H1 (cell line): ENCODE measurements at regions not wholly inside any gene's neighbourhood (a gene's known extent, or its start where the extent isn't known, plus 50 kb on each side); places are given as distances from the start of the nearest gene placed in this dataset.

Source experiments
- CTCF ChIA-PET: fragments of 300-600 bp; sonication (Branson Sonifier 250); formaldehyde crosslinking; loops from one replicate; lab custom pipeline; 2021; ENCODE audit not compliant: partially characterized antibody; lab: Charles Lee
- POLR2A ChIA-PET: fragments of 300-600 bp; sonication (Branson Sonifier 250); formaldehyde crosslinking; loops from one replicate; lab custom pipeline; 2021; ENCODE audit warnings: inconsistent platforms; ENCODE audit not compliant: partially characterized antibody; lab: Charles Lee
- DNase-seq, 2 experiments: peaks; one replicate each; pipeline versions ENCODE4 v3.0.0 to v3.0.0-alpha.2; 2010 to 2022; ENCODE audit warnings: low spot score in 2 of 2, low read depth in 1 of 2, mixed read lengths in 1 of 2
- FAIRE-seq: peaks from 2 replicates; lab custom pipeline; 2011; peaks lifted over from hg19 to GRCh38; lab: Jason Lieb, UNC
- H2AFZ ChIP-seq: 2 replicates; pipeline ENCODE4 v1.8.1; 2012; ENCODE audit warnings: low read length, inconsistent platforms
- H2AK5ac ChIP-seq: 2 replicates; pipeline ENCODE4 v1.6.1; 2013; ENCODE audit warnings: low read depth, low read length
- H2BK120ac ChIP-seq: replicated peaks from 2 replicates; pipeline ENCODE3; 2013; ENCODE audit warnings: low read depth, low read length, inconsistent platforms
- H2BK12ac ChIP-seq: 2 replicates; pipeline ENCODE4 v1.6.1; 2013; ENCODE audit warnings: low read depth, low read length
- H2BK15ac ChIP-seq: 2 replicates; pipeline ENCODE4 v1.6.1; 2013; ENCODE audit warnings: low read length
- H2BK20ac ChIP-seq: 2 replicates; pipeline ENCODE4 v1.6.1; 2013; ENCODE audit warnings: low read length
- H2BK5ac ChIP-seq: 2 replicates; pipeline ENCODE4 v1.6.1; 2013; ENCODE audit warnings: low read depth, low read length
- H3K14ac ChIP-seq: 2 replicates; pipeline ENCODE4 v1.6.1; 2013; ENCODE audit warnings: inconsistent platforms; ENCODE audit not compliant: insufficient read length
- H3K18ac ChIP-seq: 2 replicates; pipeline ENCODE4 v1.6.1; 2013; ENCODE audit warnings: low read length; ENCODE audit errors: extremely low read depth
- H3K23ac ChIP-seq: 2 replicates; pipeline ENCODE4 v1.6.1; 2013; ENCODE audit warnings: inconsistent platforms; ENCODE audit not compliant: insufficient read length
- H3K23me2 ChIP-seq: 2 replicates; pipeline ENCODE4 v1.6.1; 2013; ENCODE audit warnings: low read depth, low read length
- H3K27ac ChIP-seq: 2 replicates; pipeline ENCODE4 v1.6.1; 2011; ENCODE audit warnings: low read depth, low read length, inconsistent platforms
- H3K27me3 ChIP-seq, 4 experiments: replicated peaks in 1 of 4; 1 replicate in 1 of 4; 2 replicates in 3 of 4; pipeline versions ENCODE4 v1.6.1 to v1.8.1; 2011 to 2013; ENCODE audit warnings: low read length in 3 of 4, mild to moderate bottlenecking in 3 of 4, inconsistent platforms in 2 of 4, mixed read lengths in 2 of 4, moderate library complexity in 1 of 4; ENCODE audit not compliant: control insufficient read depth in 3 of 4, insufficient read depth in 3 of 4; ENCODE audit errors: extremely low read depth in 1 of 4
- H3K36me3 ChIP-seq, 4 experiments: 2 replicates each; pipeline versions ENCODE4 v1.6.1 to v1.8.1; 2011 to 2013; ENCODE audit warnings: mild to moderate bottlenecking in 4 of 4, low read length in 3 of 4, moderate library complexity in 2 of 4, control low read depth in 1 of 4, inconsistent platforms in 1 of 4; ENCODE audit not compliant: insufficient read depth in 4 of 4, control insufficient read depth in 2 of 4
- H3K4ac ChIP-seq: replicated peaks from 2 replicates; pipeline ENCODE3; 2013; ENCODE audit warnings: low read length, low read depth, mixed read lengths, inconsistent platforms; ENCODE audit not compliant: insufficient read length
- H3K4me1 ChIP-seq, 4 experiments: replicated peaks in 1 of 4; 1 replicate in 1 of 4; 2 replicates in 3 of 4; pipeline versions ENCODE4 v1.6.1 to v1.8.1; 2011 to 2013; ENCODE audit warnings: low read length in 3 of 4, inconsistent platforms in 2 of 4, mixed read lengths in 1 of 4; ENCODE audit not compliant: insufficient read depth in 4 of 4, control insufficient read depth in 3 of 4
- H3K4me2 ChIP-seq, 2 experiments: 2 replicates each; pipeline versions ENCODE4 v1.6.1 to v1.8.1; 2011 to 2013; ENCODE audit warnings: low read depth in 2 of 2, low read length in 2 of 2, control low read depth in 1 of 2, inconsistent platforms in 1 of 2, mild to moderate bottlenecking in 1 of 2; ENCODE audit not compliant: insufficient read depth in 1 of 2
- H3K4me3 ChIP-seq, 4 experiments: fragments of 200-600, 300-600 bp in 1 of 4; sonication (generic), shearing (Covaris generic), sonication (Bioruptor Twin) in 1 of 4; 2 replicates each; pipeline versions ENCODE4 v1.5.1 to v1.8.1; 2011 to 2016; ENCODE audit warnings: low read length in 4 of 4, low read depth in 3 of 4, control low read depth in 2 of 4, inconsistent platforms in 2 of 4, mild to moderate bottlenecking in 2 of 4, mixed read lengths in 1 of 4, moderate library complexity in 1 of 4; ENCODE audit not compliant: insufficient read depth in 2 of 4; ENCODE audit errors: extremely low read depth in 1 of 4
- H3K56ac ChIP-seq: replicated peaks from 2 replicates; pipeline ENCODE3; 2013; ENCODE audit warnings: low read depth, mild to moderate bottlenecking, mixed read lengths, low read length, inconsistent platforms; ENCODE audit not compliant: insufficient read length
- H3K79me1 ChIP-seq: 2 replicates; pipeline ENCODE4 v1.6.1; 2013; ENCODE audit warnings: low read depth, low read length, control low read depth
- H3K79me2 ChIP-seq, 2 experiments: 2 replicates each; pipeline versions ENCODE4 v1.6.1 to v1.8.1; 2012 to 2013; ENCODE audit warnings: low read length in 2 of 2, mild to moderate bottlenecking in 2 of 2, inconsistent platforms in 1 of 2; ENCODE audit not compliant: insufficient read depth in 2 of 2, control insufficient read depth in 1 of 2
- H3K9ac ChIP-seq, 4 experiments: replicated peaks in 1 of 4; 1 replicate in 1 of 4; 2 replicates in 3 of 4; pipeline versions ENCODE4 v1.6.1 to v1.8.1; 2011 to 2013; ENCODE audit warnings: low read depth in 3 of 4, low read length in 3 of 4, control low read depth in 2 of 4, mild to moderate bottlenecking in 2 of 4, moderate library complexity in 2 of 4, inconsistent platforms in 1 of 4; ENCODE audit errors: extremely low read depth in 1 of 4
- H3K9me3 ChIP-seq, 2 experiments: 2 replicates each; pipeline versions ENCODE4 v1.6.1 to v1.8.1; 2012 to 2013; ENCODE audit warnings: mild to moderate bottlenecking in 2 of 2, moderate library complexity in 2 of 2, control low read depth in 1 of 2, inconsistent platforms in 1 of 2, low read depth in 1 of 2, low read length in 1 of 2, mixed read lengths in 1 of 2; ENCODE audit not compliant: insufficient read depth in 2 of 2
- H4K20me1 ChIP-seq, 2 experiments: replicated peaks in 1 of 2; 2 replicates each; pipeline versions ENCODE3 to v1.8.1; 2011 to 2013; ENCODE audit warnings: inconsistent platforms in 2 of 2, low read length in 2 of 2, mild to moderate bottlenecking in 1 of 2; ENCODE audit not compliant: insufficient read depth in 2 of 2, control insufficient read depth in 1 of 2
- H4K5ac ChIP-seq: 2 replicates; pipeline ENCODE4 v1.6.1; 2013; ENCODE audit warnings: low read length, low read depth, mixed read lengths, inconsistent platforms; ENCODE audit not compliant: insufficient read length
- H4K8ac ChIP-seq: 2 replicates; pipeline ENCODE4 v1.8.0; 2013; ENCODE audit warnings: mild to moderate bottlenecking, moderate library complexity, low read length, inconsistent platforms; ENCODE audit not compliant: insufficient read depth; ENCODE audit errors: extremely low read depth
- H4K91ac ChIP-seq: replicated peaks from 2 replicates; pipeline ENCODE3; 2013; ENCODE audit warnings: low read length, mixed read lengths, inconsistent platforms; ENCODE audit not compliant: insufficient read length
- SUZ12 ChIP-seq: fragments of 200-600 bp; sonication (generic); IDR thresholded peaks from 2 replicates; pipeline ENCODE4 v1.6.1; 2012; ENCODE audit warnings: mild to moderate bottlenecking, inconsistent platforms, low read length, moderate library complexity, mixed read lengths
- TBP ChIP-seq: IDR thresholded peaks from 2 replicates; pipeline ENCODE4 v1.6.1; 2011; ENCODE audit warnings: low read depth, low read length, improper control_type of control experiment
- WGBS, 2 experiments: shearing (Covaris generic) in 1 of 2; methylation state at CpG; one replicate each; pipeline versions ENCODE4 v1.1.6 to v1.1.7; 2013 to 2015; ENCODE audit warnings: low lambda C conversion rate in 2 of 2, mixed read lengths in 2 of 2, inconsistent platforms in 1 of 2, low coverage in 1 of 2, missing lambda C conversion rate in 1 of 2; ENCODE audit not compliant: insufficient replicate concordance in 2 of 2, insufficient coverage in 1 of 2, insufficient read length in 1 of 2; ENCODE audit errors: extremely low coverage in 1 of 2, missing lambda C conversion rate in 1 of 2; 5-methylcytosine and 5-hydroxymethylcytosine counted together
- TF ChIP-seq, protein P1 (sequence below): IDR thresholded peaks from 2 replicates; pipeline ENCODE4 v1.6.1; 2012; ENCODE audit warnings: inconsistent platforms
- TF ChIP-seq, protein P2 (sequence below): IDR thresholded peaks from 2 replicates; pipeline ENCODE4 v1.6.1; 2011; ENCODE audit warnings: low read length, improper control_type of control experiment

DNA sequence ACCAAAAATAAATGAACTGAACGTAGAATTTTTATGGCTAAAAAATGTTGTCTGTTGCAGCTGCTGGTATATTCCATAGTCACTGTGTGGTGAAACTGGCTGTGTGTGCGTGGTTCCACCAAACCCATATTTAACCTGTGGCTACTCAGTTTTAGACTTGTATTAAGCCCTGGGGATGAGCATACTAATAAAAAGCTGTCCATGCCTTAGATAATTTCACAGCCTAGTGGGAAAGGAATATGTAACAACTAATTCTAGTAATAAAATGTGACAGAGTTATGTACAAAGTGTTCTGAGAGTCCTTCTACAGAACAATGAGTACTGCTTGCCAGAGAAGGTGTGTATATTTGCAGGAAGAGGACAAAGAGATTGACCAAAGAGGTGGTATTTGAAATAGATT is 125.5 kb downstream of the TMTC3 start:
- no peak for FAIRE-seq
- CTCF ChIA-PET, result interaction anchor here (1.1 kb wide), 1 partner anchor 126 kb away, joined by 3 read pairs; no protein-coding TSS in a partner anchor
- TF ChIP-seq, protein P1, sequence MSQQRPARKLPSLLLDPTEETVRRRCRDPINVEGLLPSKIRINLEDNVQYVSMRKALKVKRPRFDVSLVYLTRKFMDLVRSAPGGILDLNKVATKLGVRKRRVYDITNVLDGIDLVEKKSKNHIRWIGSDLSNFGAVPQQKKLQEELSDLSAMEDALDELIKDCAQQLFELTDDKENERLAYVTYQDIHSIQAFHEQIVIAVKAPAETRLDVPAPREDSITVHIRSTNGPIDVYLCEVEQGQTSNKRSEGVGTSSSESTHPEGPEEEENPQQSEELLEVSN, result no peak
- no peak for TF ChIP-seq TBP
- no peak for TF ChIP-seq SUZ12
- TF ChIP-seq, protein P2, sequence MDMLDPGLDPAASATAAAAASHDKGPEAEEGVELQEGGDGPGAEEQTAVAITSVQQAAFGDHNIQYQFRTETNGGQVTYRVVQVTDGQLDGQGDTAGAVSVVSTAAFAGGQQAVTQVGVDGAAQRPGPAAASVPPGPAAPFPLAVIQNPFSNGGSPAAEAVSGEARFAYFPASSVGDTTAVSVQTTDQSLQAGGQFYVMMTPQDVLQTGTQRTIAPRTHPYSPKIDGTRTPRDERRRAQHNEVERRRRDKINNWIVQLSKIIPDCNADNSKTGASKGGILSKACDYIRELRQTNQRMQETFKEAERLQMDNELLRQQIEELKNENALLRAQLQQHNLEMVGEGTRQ, result no peak

More for the DNA sequence above, 125.5 kb downstream of the TMTC3 start:
- no peak overlapping the region for H3K4ac ChIP-seq
- no peaks in the 10 kb centered on the region for H4K20me1 ChIP-seq
- 91% methylated on average over 2 of the region's 2 CpGs; no CpG with 5 or more reads in 1 of the 2 experiments for WGBS, 2 experiments
- POLR2A ChIA-PET, result no interaction called here
- no peak for DNase-seq
- no peaks in the 10 kb centered on the region for H3K4me1 ChIP-seq
- no peak overlapping the region for H3K9ac ChIP-seq
- no peaks in the 10 kb centered on the region for H3K79me1 ChIP-seq
- H3K4me3 ChIP-seq, result no peak overlapping the region
- no peaks in the 10 kb centered on the region for H3K27me3 ChIP-seq
- no peak overlapping the region for H2BK5ac ChIP-seq
- H3K18ac ChIP-seq, result no peak overlapping the region
- no peak overlapping the region for H2BK12ac ChIP-seq
- H2BK15ac ChIP-seq, result no peak overlapping the region
- H3K27ac ChIP-seq, result no peak overlapping the region
- no peaks in the 10 kb centered on the region for H3K36me3 ChIP-seq
- no peak overlapping the region for H3K14ac ChIP-seq
- H4K8ac ChIP-seq, result no peak overlapping the region
- no peak overlapping the region for H3K23ac ChIP-seq
- H3K9me3 ChIP-seq, result no peaks in the 10 kb centered on the region
- H2AK5ac ChIP-seq, result no peak overlapping the region
- H4K91ac ChIP-seq, result no peak overlapping the region
- H3K79me2 ChIP-seq, result no peaks in the 10 kb centered on the region
- no peak overlapping the region for H4K5ac ChIP-seq
- H2AFZ ChIP-seq, result no peak overlapping the region
- H3K23me2 ChIP-seq, result no peaks in the 10 kb centered on the region
- no peak overlapping the region for H2BK20ac ChIP-seq
- no peak overlapping the region for H3K4me2 ChIP-seq
- no peak overlapping the region for H3K56ac ChIP-seq
- no peak overlapping the region for H2BK120ac ChIP-seq
